Renal cortex interstitium (tissue), 11 donors: ENCODE measurements at regions not wholly inside any gene's neighbourhood (a gene's known extent, or its start where the extent isn't known, plus 50 kb on each side); places are given as distances from the start of the nearest gene placed in this dataset.

Experiments used
- DNase-seq, 11 donors: peaks; one replicate each; pipeline ENCODE4 v3.0.0-alpha.2; 2013; ENCODE audit warnings: low read depth in 9 of 11, low spot score in 4 of 11; ENCODE audit errors: extremely low read depth in 1 of 11

DNA sequence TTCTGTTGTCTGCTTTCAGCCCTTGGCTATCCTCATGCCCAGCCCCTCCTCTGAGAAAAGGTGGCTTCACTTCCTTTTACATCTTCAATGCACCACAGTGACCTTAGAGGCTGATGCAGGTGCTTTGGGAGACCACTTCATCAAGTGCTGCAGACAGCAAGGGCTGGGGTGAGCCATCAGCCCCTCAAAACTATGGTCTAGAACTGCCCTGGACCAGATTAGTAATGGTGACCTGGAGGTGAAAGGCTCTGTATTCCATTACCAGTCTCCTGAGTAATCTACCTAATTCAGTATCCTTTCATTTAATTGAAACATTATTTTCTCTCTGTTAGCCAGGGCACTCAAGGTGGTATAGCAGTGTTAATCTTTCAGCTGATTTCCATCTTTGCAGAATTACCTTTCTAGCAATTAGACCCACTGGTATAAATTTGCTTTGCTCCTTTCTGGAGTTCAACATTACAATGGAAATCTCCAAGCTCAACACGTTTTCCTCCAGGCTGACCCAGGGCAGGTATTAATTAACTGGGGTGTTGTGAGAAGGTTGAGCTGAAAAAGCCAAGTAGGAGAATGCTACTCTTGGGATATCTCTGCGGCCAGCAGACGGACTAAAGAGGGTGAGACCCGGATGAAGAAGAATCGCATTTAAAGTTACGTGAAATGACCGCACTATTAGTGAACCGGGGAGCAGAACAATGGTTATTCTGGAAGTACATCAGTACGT is 469.0 kb downstream of the MEIS1 start:
- DNase-seq: no peak

DNA sequence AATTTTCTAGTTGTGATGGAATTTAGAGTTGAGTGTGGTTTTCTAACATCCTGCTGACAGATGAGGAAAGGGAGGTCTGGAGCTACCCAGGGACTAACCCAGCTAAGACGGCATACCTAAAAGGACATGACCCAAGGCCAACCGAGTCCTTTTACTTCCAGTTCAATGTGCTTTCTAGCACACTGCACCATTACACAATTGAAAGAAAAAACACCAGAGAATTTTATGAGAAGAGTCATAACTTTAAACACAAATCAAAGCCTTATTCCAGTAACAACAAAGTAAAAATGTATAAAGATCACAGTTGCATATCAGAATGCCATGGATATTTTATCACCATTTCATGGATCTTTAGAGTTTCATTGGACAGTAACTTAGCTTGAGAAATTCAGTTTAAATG is 480.3 kb downstream of the MEIS1 start:
- DNase-seq: no peak

DNA sequence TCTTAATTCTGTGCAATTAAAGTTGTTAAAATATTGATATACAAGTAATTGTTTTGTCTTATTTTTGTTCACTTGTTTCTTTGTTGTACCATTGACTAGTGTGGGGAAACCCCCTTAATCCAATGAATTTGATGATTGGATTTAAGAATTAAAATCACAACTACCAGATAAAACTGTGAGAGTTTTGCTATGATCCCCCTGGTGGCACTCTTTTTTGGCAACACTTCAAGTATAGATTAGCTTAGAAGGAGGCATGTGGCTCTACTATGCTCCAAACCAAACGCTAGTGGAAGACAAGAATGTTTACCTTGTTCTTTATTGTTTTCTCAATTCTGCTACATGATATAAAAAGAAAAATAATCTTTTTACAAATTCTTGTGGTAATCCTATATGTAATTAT is 477.8 kb upstream of the ETAA1 start:
- no peak for DNase-seq

DNA sequence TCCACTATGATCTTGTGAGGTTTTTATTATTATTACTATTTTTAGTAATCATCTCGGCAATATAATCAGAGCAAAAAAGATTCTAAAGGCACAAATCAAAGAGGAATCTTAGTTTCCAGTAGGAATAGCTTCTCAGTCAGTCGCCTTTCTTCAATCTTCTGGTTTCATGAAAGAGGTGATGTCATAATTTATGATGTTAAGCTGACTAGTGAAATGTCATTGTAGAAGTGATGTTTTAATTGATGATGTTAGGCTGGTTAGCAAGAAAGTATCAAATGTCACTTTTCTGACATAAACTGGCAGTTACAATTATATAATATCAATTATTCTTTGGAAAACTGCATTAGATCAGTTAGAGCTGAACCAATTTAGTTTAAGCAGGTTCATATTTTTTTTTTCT is 476.7 kb upstream of the ETAA1 start:
- DNase-seq: no peak

DNA sequence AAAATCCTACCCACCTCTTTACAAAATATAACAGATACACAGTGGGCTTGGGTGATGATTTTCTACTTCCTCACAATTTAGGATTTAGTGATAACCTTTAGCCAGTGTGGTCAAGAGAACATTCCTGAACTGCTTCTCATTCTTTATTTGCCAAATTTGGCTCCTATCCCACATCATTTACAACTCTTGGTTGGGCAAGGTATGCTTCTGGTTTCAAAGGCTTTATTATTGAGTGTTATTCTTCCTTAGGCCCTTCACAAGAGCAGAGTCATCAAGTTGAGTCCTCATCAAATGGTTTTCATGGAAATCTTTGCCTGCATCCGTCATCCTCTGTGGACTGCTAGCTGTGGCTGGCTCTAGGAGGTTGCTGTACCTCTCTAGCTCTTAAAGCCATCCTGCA is 472.0 kb upstream of the ETAA1 start:
- no peak for DNase-seq

DNA sequence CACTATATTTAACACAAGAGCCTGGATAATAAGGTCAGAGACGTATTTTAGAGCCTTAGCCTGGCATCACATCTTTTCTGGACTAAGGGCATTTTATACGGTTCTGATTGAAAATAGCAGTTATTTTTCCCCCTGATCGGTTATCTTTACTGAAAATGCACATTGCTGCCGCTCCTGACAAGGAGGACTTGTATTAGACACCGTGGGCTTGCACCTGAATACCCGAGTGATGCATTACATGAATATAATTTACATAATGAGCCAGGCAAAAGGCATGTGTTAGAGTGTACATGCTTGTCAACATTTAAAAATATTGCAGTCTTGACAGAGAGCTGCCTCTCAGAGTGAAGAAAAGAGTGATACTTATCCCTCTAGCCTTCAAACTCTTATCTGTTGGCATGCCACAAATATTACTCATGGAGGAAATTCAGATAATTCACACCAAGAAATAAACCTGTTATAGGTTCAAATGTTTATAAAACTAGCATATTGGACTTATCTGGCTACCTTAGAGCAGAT is 470.5 kb upstream of the ETAA1 start:
- DNase-seq: no peak

DNA sequence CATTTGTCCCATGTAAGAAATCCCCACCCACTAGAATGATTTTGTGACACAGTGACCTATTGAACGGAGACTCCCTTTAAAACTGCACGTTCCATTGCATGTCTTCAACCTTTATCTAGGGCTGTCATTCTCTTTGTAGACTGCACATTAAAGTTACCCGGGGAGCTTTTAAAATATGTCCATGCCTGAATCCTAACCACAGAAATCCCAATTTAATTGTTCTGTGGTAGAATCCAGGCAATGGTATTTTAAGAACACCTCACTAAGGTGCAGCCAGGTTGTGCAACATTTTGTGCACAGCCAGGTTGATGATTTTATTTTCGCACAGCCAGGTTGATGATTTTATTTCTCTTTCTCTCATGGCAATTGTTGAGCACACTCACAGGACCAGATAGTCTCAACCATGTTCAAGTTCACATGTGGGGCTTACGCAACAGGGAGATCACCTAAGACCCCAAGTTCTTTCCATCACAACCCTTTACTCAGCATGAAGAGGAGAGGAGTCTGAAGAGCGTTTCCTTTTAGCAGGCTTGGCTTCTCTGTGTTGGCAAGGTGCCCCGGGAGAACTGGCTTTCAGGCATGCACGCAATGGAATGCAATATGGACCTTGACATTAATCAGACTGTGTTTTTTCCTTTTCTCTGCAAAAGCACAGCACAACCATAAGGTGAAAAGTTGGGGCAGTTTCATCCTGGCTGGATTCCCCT is 467.3 kb upstream of the ETAA1 start:
- peak in 7 of 11 donors; percentile 54 to 72 (median 62) for DNase-seq

DNA sequence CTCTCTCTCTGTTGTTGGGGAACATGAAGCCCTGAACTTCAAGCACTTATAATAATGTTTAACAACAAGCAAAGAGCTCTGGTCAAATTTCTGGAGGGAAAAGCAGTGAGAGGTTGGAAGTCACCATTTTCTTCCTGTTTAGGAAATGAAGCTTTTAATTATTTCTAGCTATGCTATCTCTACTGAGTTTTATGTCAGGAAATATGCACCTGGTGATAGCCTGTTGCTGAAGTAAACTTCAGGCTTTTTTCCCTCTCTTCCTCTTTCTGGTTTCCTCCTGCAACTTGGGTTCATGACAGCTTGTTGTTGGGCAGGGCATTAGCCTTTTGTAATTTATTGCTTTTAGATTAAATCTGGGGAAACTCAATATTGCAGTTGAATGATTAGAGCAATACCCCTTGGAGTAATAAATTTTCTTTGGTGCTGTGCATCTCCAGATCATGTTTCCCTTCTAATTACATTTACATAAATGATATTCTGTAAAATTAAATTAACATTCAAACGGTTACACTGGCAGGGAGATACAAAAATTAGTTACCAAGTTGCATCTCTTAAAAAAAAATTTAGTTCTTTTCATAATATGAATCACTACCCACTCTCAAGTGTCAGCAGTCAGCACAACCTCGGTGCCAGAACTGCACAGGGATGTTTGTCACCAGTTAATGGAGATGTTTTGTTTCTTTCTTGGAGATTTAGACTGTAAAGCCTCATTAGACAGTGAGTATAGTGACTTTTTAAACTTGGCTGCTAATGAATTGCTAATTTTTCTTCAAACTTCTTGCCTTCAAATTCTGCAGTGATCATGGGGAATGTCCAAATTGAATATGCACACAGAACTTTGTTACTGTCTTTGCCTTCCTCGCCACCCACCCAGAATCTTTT is 466.6 kb upstream of the ETAA1 start:
- DNase-seq: peak in 5 of 11 donors; percentile 40 to 74 (median 54)

DNA sequence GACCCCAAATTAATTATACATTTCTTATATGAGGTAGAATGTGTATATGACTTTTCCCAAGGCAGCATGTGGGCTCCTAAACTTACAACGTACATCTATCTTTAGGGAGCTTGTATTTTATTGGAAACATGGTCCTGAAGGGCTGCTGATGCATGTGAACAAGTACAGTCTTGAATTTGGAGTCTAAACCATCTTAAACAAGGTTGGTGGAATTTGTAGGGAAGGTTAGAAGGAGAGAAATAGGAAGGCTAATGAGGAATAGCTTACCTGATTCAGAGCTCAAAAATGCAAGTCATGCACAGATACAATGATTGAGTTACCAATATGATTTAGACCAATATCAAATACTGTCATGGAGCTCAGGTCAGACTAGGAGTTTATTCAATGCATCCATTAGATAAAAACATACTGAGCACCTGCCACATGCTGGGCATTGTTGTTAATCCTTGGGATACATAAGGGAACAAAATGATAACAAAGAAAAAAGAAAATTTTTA is 458.6 kb upstream of the ETAA1 start:
- no peak for DNase-seq

DNA sequence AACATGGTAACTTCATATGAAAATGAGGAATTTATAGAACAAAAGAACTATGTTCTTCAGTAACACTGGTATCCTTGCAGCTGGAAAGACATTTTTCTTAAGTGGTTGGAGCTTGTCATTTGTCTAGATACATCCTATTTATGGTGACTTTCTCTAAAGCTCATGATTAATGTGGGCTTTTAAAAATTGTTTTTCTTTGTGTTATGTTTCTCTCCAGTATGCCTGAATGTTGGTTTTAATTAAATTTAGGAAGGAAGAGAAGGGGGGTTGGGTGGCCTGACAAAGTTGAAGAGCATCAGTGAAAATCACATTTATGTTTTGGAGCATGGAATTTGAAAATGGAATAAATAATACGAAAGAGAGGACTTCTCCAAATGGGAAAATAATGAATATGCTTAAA is 457.1 kb upstream of the ETAA1 start:
- peak in 2 of 11 donors; percentile 44 to 45 for DNase-seq

DNA sequence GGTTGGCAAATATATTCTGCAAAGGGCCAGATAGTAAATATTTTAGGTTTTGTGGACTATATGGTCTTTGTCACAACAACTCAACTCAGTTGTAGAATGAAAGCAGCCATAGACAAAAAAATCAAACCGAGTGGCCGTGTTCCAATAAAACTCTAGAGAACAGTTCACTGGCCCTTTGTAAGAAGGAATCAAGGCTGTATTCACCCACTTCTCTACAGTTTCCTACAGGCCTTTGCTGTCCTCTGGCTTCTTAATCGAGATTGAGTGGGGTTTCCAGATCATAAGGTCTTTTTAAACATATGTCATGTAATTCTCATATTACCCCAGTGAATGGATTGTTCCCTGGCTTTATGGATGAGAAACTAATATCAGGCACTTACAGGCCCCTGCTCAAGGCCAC is 448.9 kb upstream of the ETAA1 start:
- DNase-seq: no peak

DNA sequence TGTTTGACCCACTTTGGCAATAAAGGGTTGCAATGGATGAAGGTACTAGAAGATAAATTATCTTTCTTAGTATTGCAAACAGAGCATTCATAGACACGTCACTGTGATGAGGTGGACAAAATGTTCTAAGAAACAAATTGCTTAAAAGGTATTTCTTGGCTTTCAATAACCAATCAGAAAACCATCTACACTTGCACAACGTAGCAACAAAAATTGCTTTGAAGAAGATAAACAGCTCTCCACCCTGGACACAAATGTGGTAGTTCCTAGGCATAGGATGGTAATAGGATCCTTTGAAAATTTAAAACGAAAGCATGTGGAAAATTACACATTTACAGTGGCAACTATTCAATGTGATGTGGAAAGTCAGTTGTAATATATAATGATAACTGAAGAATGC is 439.9 kb upstream of the ETAA1 start:
- DNase-seq: no peak

DNA sequence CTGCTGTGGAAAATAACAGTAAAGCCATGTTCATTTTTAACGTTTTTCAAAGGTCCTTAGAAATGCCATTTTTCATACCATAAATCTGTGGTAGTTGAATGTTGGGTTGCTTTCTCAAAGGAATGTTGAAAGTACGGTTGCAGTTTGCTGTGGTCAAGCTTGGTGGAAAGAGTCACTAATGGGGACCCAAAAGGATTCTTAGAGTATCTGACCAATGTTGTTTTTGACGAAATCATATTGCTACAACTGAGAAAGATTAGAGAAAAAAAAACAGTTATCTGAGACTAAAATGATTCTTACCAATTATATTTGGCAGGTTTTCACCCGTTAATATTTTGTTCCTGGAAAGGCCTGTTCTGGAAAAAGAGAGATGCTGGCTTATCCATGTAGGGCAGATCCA is 439.5 kb upstream of the ETAA1 start:
- DNase-seq: no peak

DNA sequence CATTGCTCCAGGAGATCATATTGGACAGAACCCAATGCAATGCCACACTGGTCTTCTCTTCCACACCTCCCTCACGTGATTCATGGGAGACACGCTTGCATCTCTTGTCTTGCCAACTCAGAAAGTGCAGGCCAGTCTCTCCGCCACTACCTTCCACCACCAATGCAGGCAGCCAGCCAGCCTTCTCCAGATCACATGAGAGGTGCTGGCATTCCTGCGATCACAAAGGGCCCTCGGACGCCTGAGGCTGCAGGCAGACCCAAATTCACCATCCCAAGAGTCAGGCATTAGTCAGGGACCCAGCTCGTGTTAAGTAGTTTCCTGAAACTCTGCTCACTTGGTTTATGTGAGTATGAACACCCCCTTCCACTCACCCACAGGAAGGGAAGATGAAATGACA is 437.0 kb upstream of the ETAA1 start:
- DNase-seq: no peak

DNA sequence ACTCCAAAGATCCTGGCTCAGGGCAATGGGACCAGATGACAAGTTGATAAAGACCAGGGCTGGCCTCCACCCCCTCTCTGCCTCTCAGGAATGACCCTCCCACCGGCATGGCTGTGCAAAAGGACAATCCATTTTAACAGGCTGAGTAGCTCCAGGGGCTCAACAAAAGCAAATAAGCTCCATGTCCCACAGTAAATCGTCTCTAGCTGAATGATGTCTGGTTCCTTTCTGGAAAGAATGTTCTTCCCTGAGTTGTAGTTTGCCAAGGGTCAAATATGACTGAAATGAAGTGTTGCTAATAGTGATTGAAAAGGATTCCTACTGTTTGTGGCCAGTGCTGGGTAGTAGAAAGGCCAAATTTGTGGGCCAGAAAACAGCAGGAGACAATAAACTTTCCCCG is 434.4 kb upstream of the ETAA1 start:
- DNase-seq: no peak

DNA sequence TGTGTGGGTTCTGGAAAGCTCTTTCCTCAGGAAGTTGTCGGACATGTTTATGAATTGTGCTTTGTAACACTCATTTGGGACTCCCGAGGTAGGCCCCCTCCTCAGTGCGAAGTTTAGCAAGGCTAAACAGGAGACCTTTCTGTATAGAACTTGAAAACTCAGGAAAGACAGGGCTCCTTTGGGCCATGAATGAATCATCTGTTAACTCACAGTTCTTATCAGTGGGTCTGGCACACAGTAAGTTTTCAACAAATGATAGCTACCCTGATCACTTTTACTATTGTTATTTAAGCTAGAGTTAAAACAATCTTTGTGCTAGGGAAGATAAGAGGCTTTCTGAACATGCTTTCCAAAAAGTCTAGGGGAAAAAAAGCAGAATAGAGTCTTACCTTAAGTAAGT is 430.5 kb upstream of the ETAA1 start:
- DNase-seq: no peak

DNA sequence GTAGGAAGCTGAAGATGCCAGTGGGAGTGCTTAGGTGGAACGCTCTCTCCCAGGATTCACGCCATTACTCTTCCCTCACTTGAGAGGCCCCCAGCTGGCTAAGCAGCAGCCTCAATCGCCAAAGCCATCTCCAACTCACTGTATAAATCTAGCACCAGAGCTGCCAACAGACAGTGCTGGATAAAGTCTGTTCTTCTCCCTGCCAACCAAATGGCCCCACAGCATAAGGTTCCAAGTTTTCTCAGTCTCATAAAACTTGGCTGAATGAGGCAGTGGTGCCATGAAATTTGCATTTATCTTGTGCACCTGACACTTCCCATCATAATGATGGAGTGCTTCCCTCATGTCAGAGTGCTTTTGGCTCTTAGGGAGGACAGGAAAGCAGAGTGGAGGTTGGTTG is 428.2 kb upstream of the ETAA1 start:
- no peak for DNase-seq

DNA sequence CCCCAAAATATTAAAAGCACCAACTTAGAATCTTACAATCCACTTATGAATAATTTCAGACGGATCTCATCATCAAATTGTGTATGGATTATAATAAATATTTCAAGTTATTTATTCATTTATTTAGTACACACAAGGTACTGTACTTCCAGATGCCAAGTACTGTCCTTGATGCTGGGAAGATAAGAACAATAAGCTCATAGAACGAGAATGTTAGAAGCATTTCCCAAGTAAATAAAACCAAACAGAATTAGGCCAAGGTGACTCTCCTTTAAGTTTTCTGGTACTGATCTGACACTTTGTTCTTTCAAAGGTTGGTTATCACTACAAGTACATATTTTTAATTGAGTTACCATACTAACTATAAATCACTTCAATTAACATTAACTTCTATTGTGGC is 416.1 kb upstream of the ETAA1 start:
- DNase-seq: no peak

DNA sequence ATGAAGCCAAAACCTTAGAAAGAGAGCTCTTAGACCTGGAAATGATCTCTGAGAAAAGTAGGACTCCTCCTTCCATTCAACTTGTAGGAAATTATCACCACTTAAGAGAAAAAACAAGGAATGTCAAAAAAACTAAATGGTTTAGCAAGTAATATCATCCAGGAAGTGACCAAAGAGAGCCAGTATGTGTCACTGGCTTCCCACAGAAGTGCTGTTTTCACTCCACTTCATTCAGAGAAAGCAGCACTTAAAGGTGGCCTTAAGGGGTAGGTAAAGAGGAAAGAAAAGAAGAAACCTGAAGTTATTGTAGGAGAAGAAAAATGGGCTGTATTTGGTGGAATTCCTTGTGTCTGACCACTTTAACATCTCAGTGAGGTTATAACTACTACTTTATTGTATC is 414.4 kb upstream of the ETAA1 start:
- no peak for DNase-seq

DNA sequence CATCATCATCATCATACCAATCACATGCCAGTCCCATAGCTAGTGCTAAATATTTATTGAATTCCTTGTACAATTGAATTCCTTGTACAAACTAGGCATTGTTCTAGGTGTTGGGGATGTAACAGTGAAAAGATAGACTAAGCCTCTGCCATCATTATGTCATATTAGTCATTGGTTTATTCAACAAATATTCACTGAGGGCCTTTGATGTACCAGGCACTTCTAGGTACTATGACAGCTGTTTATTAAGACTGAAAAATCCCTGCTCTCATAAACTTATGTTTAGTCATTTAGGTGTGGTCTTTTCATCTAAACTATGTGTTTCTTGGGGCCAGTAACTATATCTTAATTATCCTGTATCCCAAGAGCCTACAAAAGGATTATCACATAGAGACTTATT is 412.3 kb upstream of the ETAA1 start:
- no peak for DNase-seq
